ENCODE measurements at regions not wholly inside any gene's neighbourhood (a gene's known extent, or its start where the extent isn't known, plus 50 kb on each side); places are given as distances from the start of the nearest gene placed in this dataset.

GRCh38 chr5:135218486-135218755 is 180.6 kb downstream of the MACROH2A1 start:
- DNase-seq, result no peak

- DNase-seq, result peak; percentile 52
Observed at GRCh38 chr5:135217669-135218485, 181.2 kb downstream of the MACROH2A1 start.

- DNase-seq, result peak; percentile 37
Observed at GRCh38 chr5:135216471-135217343, 182.3 kb downstream of the MACROH2A1 start.

GRCh38 chr5:135215617-135216470 is 181.8 kb upstream of the PITX1 start:
- DNase-seq, result peak; percentile 43

GRCh38 chr5:135214897-135215616 is 181.0 kb upstream of the PITX1 start:
- peak; percentile 41 for DNase-seq

- DNase-seq, result peak; percentile 33
Observed at GRCh38 chr5:135213466-135214239, 179.6 kb upstream of the PITX1 start.

GRCh38 chr5:135213027-135213386 is 179.0 kb upstream of the PITX1 start:
- DNase-seq, result peak; percentile 13

- DNase-seq, result peak; percentile 17
Observed at GRCh38 chr5:135212361-135213026, 178.5 kb upstream of the PITX1 start.

GRCh38 chr5:135211791-135212190 is 177.8 kb upstream of the PITX1 start:
- peak; percentile 9 for DNase-seq

- peak; percentile 30 for DNase-seq
Observed at GRCh38 chr5:135211083-135211790, 177.2 kb upstream of the PITX1 start.

- DNase-seq, result peak; percentile 35
Observed at GRCh38 chr5:135210286-135211055, 176.4 kb upstream of the PITX1 start.

- DNase-seq, result peak; percentile 35
Observed at GRCh38 chr5:135208903-135209721, 175.1 kb upstream of the PITX1 start.

- DNase-seq, result peak; percentile 15
Observed at GRCh38 chr5:135208555-135208902, 174.5 kb upstream of the PITX1 start.

- peak; percentile 24 for DNase-seq
Observed at GRCh38 chr5:135207866-135208265, 173.8 kb upstream of the PITX1 start.

- peak; percentile 19 for DNase-seq
Observed at GRCh38 chr5:135206862-135207261, 172.8 kb upstream of the PITX1 start.

- DNase-seq, result no peak
Observed at GRCh38 chr5:135205632-135206349, 171.8 kb upstream of the PITX1 start.

GRCh38 chr5:135204151-135204600 is 170.1 kb upstream of the PITX1 start:
- DNase-seq, result no peak

GRCh38 chr5:135203593-135204036 is 169.6 kb upstream of the PITX1 start:
- no peak for DNase-seq

Measured in activated CD8-positive, alpha-beta memory T cell treated with anti-CD3 and anti-CD28 coated beads for 24 hours (primary cell).